ENCODE measurements at regions not wholly inside any gene's neighbourhood (a gene's known extent, or its start where the extent isn't known, plus 50 kb on each side); places are given as distances from the start of the nearest gene placed in this dataset.

DNA sequence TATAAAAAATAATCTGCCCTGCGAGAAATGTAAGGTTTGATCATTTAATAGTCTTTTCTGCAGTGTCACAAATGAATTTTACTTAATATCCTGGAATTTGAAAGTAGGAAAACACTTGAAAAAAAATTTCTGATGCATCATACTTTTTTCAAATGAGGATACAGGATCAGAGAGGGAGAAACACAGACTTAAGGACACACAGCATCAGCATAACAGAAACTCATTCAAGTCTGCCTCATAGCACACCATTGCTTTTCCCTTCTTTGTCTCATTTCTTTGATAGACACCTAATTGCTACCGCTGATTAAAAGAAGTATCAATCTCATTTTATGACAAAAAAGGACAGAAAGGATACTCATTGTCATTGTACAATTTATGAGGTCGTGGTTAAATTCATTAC is 319.0 kb downstream of the TMEM114 start:
- DNase-seq (ENCODE audit: low read depth), result no peak

DNA sequence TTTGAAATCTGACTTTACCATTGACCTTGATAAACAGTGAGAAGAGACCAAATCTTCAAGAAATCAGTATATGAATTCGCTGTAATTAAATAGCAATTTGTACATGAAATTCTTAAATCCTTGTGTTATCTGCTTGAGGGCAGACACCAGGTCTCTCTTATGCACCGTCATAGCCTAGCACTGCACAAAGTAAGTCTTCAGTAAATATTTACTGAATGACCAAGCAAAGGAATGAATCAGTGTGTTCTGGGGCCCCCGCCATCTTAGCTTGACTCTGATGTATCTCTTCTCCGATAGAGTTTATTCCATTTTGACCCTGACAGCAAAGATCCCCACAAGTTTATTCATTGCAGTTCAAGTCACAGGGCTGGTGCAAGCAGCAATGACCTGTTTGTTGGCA is 328.0 kb downstream of the TMEM114 start:
- DNase-seq (ENCODE audit: low read depth), result no peak

DNA sequence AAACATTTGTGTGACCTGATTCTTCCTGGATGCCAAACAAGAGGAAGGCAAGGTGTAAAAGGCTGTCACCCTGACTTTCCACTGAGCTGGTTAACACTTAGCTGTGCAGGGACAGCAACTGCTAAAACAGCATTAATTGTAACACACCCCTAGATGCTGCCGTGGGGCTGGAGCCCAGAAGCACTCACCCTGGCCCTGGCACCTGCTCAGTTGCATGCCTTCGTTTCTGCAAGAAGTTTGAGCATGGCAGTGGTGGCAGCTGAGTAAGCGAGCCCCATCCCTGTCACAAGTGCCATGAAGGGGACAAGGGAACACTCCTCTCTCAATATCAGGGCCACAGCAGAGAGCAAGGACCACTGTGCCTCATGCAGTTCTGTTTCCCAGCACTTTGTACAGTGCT is 330.2 kb downstream of the TMEM114 start:
- no peak for DNase-seq (ENCODE audit: low read depth)

DNA sequence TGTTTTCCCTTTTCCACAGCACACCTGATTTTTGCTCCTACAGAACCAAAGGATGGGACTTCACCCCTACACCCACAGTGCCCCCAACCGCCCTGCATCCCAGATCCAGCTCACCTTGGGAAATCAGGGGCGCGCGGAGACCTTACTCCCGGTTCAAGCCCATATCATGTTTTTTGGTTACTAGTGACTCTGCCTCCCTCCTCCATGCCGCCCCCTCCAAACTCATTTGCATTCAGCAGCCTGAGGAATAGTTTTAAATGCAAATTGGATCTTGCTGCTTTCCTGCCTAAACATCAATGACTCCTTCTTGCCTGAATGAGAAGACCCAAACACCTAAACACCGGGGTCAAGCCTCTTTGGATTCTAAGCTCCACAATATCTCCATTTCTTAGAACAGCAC is 331.8 kb downstream of the TMEM114 start:
- DNase-seq (ENCODE audit: low read depth), result no peak

DNA sequence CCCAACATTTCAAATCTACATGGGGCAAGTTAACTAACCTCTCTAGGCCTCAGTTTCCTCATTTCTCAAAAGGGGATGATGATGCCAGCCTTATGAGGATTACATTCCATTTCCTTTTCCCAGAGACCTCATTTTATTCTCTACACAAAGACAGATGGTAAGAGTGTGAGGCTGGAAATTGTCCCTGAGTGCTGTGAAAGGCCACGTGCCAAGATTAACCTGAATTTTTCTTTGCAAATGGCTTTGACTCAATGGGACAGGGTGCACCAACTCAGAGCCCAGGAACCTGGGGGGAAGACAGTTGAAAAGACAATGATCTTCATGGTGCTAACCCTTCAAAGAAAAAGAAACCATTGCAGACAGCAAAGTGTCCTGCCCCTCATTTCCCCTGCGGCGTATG is 332.8 kb downstream of the TMEM114 start:
- DNase-seq (ENCODE audit: low read depth), result no peak

DNA sequence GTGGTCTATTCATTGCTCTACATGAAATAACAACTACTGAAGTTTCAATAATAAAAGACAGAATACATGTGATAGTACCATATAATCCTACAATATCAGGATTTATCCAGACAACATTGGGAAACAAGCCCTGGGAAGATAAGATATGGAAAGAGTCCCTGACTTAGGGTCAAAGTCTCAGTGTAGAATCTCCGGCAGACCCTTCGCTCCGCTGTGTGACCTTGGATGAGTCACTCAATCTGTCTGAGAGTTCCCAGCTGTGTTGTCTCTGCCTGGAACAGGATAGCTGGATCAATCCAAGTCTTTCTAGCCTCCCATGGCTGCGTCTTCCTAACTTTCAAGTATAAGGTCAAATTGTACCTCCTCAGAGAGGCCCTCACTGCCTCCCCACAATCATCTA is 335.9 kb downstream of the TMEM114 start:
- DNase-seq (ENCODE audit: low read depth), result no peak

DNA sequence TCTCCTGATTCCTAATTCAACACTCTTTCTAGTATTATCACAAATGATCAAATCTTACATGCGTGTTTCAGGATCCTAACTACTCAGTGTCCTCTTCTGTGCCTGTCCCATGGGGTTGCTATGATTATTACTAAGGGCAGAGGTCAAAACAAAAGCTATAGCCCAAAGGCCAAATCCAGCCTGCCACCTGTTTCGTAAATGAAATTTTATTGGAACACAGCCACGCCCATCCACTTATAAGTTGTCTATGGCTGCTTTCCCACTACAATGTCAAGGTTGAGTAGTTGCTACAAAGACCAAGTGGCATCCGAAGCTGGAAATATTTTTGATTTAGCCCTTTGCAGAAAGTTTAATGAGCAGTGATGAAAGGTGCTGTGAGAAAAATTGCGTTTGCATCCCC is 336.6 kb downstream of the TMEM114 start:
- no peak for DNase-seq (ENCODE audit: low read depth)

DNA sequence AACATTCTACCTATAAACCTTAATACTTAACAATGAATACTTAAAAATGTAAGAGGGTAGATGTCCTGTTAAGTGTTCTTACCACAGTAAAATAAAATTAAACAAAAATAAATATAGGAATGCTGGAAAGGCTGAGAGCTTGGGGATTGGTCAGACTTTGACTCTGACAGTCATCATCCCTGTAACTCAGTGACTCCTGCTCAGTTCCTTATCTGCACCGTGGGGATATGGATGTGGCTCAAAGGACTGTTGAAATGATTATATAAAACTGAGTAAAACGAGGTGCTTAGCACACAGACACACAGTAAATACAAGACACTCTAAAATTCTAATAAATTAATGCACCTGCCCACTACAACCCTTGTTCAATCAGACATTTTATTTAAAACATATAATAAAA is 338.6 kb downstream of the TMEM114 start:
- no peak for DNase-seq (ENCODE audit: low read depth)

DNA sequence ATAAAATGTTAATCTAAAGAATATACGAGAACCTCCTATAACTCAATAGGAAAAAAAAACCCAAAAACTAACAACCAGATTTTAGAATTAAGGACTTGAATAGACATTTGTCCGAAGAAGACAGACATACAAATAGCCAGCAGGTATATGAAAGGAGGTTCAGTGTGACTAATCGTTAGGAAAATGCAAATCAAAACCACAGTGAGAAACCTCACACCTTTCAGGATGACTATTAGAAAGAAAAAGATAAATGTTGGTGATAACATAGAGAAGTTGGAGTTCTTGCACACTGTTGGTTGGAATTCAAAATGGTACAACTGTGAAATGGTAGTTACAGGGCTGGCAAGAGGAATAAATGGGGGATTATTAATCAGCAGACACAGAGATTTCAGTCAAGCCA is 339.0 kb downstream of the TMEM114 start:
- DNase-seq (ENCODE audit: low read depth), result no peak

DNA sequence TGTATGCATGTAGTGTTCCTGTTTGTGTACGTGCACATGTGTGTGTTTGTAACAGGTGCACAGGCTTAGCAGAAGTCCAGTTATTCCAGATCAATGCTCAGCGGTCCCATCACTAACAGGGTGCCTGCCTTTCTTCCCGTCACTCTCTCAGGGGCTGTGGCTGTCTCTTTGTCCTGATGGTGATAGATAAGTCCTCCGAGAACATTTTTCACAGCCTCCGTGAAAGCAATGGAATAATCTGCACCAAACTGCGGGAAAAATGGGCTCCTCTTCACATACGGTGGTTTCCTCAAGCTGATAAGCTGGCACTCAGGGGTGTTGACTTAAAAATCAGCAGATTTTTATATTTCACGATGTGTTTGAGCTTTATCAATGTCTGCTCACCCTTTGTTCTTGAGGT is 342.3 kb downstream of the TMEM114 start:
- DNase-seq (ENCODE audit: low read depth), result no peak

DNA sequence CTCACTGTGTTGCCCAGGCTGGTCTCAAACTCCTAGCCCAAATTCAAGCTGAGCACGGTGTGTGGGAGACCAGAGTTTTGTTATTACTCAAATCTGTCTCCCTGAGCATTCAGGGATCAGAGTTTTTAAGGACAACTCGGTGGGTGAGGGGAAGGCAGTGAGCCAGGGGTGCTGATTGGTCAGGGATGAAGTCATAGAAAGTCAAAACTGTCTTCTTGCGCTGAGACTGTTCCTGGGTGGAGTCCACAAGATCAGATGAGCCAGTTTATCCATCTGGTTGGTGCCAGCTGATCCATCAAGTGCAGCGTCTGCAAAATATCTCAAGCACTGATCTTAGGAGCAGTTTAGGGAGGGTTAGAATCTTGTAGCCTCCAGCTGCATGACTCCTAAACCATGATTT is 346.3 kb downstream of the TMEM114 start:
- DNase-seq (ENCODE audit: low read depth), result no peak

DNA sequence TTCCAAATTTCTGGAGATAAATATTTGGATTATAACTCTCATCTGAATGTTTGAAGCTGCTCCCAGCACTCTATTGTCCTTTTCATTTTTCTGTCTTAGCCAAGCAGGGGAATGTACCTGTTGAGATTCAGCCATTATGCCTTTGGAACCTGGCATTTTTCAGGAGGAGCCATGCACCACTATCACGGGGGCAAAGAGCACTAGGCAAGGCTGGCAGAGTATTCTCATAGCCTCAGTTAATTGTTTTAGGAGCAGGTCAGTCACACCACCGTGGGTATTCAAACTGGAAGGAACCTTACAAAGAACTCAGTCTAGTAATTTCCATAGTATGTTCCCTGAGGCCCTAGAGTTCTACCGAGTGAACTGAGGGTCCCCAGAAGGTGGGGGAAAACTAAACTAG is 348.9 kb downstream of the TMEM114 start:
- no peak for DNase-seq (ENCODE audit: low read depth)

DNA sequence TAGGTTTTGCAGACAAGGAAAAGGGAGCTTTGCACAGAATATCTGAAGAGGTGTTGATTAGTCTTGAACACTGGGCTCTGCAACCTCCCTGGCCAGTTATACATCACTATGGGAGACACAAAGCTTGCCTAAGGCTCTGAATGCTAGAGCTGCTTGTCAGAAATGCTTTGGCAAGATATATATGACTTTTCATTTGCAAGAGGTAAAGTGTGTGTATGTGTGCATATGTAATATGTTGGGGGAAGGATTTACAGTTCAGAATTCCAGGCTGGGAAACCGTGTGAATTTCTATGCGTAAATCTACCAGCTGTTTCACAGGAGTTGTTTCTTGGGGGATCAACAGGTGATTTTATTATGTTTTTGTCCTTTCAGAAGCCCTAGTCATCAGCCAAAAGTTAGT is 350.9 kb downstream of the TMEM114 start:
- no peak for DNase-seq (ENCODE audit: low read depth)

DNA sequence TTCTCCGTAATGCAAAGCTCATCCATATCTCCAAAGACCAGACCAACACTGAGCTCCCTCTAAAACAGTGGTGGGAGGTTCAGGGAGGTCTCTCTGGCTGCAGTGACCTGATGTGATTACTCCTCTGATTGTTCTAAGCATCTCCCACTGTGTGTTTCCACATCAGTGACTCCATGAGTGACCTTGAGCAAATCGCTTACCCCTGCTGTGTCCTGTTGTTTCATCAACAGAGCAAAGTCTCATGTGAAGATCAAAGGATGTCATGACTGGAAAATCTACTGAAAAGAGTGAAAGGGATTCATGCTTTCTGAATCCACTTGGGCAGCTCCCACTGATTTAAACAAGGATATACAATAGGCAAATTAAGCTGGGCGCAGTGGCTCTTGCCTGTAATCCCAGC is 352.9 kb downstream of the TMEM114 start:
- no peak for DNase-seq (ENCODE audit: low read depth)

DNA sequence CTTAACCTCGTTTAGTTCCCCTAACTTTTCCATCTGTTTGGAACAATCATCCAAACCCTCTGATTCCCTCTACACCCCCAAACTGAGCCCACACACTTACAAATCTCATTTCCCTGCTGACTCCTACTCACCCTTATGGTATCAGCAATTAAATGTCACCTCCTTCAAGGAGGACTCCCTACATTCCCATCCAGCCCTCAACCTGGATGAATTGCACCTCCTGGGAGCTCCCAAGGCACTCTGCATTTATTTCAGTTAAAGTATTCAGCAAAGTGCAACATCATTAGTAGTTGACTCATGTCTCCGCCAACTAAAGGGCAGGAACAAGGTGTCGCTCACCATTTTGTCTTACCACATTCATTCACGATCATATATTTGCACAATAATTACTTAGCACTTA is 353.5 kb downstream of the TMEM114 start:
- no peak for DNase-seq (ENCODE audit: low read depth)

DNA sequence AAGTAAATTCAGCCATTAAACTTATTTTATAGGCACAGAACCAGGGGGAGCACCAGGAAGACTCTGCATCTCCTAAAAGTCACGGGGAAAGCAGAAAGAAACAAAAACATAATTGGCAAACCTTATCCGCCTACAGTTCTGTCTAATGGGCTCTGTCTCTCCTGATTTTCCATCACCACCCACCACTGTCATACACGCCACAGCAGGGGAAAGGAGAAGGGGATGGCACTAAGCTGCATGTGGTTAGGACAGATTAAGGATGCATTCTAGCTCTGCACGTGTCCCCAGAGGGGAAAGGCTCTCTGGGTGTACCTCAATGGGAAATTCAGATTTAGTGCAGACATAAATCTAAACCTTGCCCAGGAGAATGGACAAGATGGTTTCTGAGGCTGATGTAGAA is 359.8 kb downstream of the TMEM114 start:
- DNase-seq (ENCODE audit: low read depth), result no peak

DNA sequence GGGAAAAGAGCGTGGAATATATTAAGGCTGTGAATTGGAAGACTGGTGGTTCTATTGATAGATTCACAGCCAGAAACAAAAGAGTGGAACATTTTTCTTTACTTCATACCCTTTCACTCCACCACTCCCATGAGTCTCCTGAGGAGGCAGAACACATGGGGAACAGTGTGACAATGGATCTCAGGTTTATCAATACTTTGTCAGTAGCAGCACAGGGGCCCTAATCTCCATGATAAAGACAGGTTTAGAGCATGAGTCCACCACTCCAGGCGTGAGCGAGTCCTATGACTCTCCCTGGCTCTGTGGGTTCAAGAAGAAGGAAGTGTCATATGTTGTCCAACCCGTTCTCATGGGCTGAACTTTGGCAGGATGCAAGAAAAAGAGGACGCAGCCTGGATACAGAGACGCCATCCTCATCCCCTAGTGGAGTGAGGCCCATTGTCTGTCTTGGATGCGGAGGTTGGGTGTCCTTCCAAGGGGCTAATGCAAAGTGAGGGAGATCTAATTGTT is 361.2 kb downstream of the TMEM114 start:
- DNase-seq (ENCODE audit: low read depth), result no peak

DNA sequence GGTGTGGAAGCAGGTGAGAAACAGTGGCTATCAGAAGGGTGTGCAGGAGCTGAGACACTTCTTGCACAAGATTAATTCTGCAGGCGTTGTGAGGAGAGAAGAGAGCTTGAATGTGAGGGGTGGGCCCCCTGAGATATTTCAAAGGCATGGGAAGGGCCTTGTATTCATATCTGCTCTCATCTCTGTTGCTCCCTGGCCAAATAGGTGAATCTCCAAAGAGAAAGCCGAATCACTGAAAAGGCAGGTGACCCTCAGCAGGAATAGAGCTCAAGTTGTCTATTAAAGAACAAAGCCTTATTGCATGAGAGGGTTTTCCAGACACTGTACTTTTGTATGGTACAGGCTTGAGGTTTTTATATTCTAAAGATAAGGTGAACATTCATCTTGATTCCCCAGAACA is 373.1 kb downstream of the TMEM114 start:
- no peak for DNase-seq (ENCODE audit: low read depth)

DNA sequence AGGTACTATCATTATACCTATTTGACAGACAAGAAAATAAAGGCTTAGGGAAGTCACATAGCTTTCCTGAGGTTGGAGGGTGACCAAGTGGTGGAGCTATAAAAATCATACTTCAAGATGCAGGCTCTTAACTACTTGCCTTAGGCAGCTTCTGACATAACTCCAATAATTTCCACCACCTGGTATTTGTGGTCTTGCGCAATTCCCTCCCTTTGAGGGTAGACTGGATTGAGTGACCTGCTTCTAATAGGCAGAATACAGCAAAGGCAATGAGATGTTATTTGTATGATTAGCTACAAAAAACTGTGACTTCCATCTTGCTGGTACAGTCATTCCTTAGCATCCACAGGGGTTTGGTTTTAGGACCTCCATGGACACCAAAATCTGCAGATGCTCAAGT is 385.5 kb downstream of the TMEM114 start:
- DNase-seq (ENCODE audit: low read depth), result no peak

DNA sequence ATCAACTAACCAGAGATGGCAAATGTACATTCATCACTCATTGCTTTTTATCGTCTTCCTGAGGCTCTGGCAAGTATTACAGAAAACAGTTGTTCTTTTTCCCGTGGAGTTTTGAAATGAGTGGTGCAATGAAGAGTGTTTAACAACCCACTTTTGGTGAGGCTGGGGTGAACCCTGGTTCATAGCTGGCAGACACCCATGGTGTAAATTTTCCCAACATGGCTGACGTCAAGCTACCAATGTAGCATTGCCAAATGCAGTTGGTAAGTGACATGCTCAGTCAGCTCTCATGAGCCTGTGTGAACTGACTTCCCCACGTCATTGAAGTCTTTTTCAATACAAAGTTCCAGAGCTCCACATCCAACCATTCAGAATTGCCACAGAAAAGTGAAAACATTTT is 386.2 kb downstream of the TMEM114 start:
- no peak for DNase-seq (ENCODE audit: low read depth)

DNA sequence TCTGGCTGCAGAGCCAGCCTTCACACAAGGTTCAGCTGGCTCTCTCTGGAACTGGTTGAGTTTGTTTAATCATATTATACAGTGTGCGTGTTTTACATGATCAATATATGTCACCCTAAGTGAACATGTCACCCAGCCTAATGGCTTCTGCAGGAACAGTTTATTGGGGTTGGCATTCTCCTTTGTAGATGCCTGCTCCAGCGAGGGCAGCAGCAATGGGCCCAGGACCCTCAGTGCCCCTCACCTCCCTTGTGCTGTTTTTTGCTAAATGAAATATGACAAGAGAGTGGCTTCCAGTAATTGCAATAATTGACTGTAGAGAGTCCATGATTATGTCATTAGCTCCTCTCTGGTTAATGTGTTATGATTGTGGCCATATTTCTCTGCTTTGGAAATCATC is 387.2 kb downstream of the TMEM114 start:
- DNase-seq (ENCODE audit: low read depth), result no peak

DNA sequence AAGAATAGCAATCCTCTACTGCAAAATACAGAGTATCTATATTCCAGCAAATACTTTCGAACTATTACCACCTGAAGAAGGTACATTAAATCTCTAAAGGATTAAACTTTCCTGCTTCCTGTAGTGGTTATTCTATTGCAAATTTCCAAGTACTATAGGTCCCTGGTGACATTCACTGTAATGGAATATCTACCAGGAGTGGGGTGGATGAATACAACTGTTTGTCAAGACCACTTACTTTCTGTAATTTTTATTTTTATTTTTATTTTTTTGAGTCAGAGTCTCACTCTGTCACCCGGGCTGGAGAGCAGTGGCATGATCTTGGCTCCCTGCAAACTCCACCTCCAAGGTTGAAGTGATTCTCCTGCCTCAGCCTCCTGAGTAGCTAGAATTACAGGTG is 389.5 kb downstream of the TMEM114 start:
- no peak for DNase-seq (ENCODE audit: low read depth)

DNA sequence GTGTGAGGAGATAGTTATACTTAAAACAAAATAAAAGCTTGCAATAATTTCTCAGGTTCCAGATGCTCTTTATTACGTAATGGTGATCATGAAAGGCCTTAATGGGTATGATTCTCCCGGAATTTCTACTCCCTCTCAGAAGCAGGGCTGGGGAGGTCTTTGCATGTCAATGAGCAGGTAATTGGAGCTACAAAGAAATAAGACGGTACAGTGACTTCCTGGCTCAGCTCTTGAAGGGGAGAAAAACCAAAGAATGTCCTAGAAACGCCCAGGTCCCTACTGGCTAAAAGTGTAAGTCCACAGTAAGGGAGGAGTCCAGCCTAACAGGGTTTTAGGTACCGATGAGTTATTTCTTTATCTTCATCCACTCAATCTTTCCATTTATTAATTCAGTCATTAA is 390.9 kb downstream of the TMEM114 start:
- DNase-seq (ENCODE audit: low read depth), result no peak

DNA sequence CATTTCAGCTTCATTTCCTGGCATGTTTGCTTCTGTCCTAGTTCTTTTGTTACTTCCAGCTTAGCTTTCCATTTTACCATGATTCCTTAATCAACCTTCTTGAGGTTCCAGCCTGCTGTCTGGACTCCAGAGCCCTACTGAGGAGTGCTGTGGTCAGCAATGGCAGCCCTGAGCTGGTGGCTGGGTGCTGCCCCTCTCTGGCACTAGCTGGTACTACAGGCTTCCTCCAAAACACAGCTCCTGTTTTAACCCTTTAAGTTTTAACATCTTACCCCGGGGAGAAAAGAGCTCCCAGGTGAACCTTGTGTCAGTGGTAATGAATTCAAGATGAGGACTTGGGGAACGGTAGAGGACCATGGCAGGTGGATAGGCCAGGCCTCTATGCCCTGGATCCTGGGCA is 395.5 kb downstream of the TMEM114 start:
- no peak for DNase-seq (ENCODE audit: low read depth)

DNA sequence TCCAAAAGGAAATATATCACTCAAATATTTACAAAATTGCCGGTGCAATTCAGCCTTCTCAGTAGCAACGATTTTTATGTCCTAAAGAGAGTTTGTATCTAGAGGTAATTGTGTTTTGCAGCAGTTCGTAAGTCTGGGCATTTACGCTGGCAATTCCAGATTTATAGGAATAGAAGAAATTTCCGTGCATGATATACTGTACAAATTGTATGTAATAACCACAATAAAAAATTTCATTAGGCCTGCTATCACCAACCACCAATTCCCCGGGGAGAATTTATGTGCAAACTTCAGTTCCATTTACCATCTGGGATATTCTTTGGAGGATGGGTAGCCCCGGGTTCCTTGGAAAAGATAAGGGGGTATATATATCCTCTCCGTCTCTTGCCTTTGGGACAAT is 401.5 kb downstream of the TMEM114 start:
- DNase-seq (ENCODE audit: low read depth), result no peak
